IPS DF 6.9 (cell line): ENCODE measurements at regions not wholly inside any gene's neighbourhood (a gene's known extent, or its start where the extent isn't known, plus 50 kb on each side); places are given as distances from the start of the nearest gene placed in this dataset.

Experiments
- DNase-seq: peaks from one replicate; pipeline ENCODE4 v3.0.0-alpha.2; 2013; ENCODE audit warnings: low read depth, low spot score
- H3K27ac ChIP-seq: one replicate; pipeline ENCODE4 v1.5.1; 2013; ENCODE audit warnings: low read length, control low read depth
- H3K27me3 ChIP-seq: 2 replicates; pipeline ENCODE4 v1.6.1; 2013; ENCODE audit warnings: mild to moderate bottlenecking, low read length; ENCODE audit not compliant: control insufficient read depth, insufficient read depth
- H3K36me3 ChIP-seq: 2 replicates; pipeline ENCODE4 v1.6.1; 2013; ENCODE audit warnings: low read length; ENCODE audit not compliant: control insufficient read depth, insufficient read depth
- H3K4me1 ChIP-seq: 2 replicates; pipeline ENCODE4 v1.6.1; 2013; ENCODE audit warnings: low read length; ENCODE audit not compliant: control insufficient read depth, insufficient read depth
- H3K4me3 ChIP-seq: 2 replicates; pipeline ENCODE4 v1.5.1; 2013; ENCODE audit warnings: mild to moderate bottlenecking, low read length
- H3K9me3 ChIP-seq: 2 replicates; pipeline ENCODE4 v1.6.1; 2013; ENCODE audit warnings: low read length, inconsistent platforms; ENCODE audit not compliant: control insufficient read depth, insufficient read depth
- WGBS: extraction: QIAGEN DNeasy Blood & Tissue Kit; methylation state at CpG from one replicate; pipeline ENCODE4 v1.1.7; 2013; ENCODE audit warnings: mixed read lengths, missing lambda C conversion rate; ENCODE audit not compliant: insufficient read length, insufficient coverage; 5-methylcytosine and 5-hydroxymethylcytosine counted together

- Histone ChIP-seq H3K4me1 (no peaks in the 10 kb centered on the region), H3K4me3 (no peak overlapping the region), H3K36me3 (no peaks in the 10 kb centered on the region), H3K27me3 (no peaks in the 10 kb centered on the region), H3K27ac (no peak overlapping the region), H3K9me3 (no peaks in the 10 kb centered on the region)
- WGBS = no CpG with 5 or more reads among the region's 1 CpG
- DNase-seq = no peak
These were observed 433.3 kb downstream of the PRKD1 start for GRCh38 chr14:29494312-29494711.

- no peak for DNase-seq
- Histone ChIP-seq H3K9me3 (no peaks in the 10 kb centered on the region), H3K27ac (no peak overlapping the region), H3K36me3 (no peaks in the 10 kb centered on the region), H3K4me3 (no peak overlapping the region), H3K27me3 (no peaks in the 10 kb centered on the region), H3K4me1 (no peaks in the 10 kb centered on the region)
These were observed 423.7 kb downstream of the PRKD1 start for GRCh38 chr14:29503903-29504302.

GRCh38 chr14:29518335-29518734 is 409.3 kb downstream of the PRKD1 start:
- H3K9me3 ChIP-seq = no peaks in the 10 kb centered on the region
- no CpG with 5 or more reads among the region's 2 CpGs for WGBS
- H3K27me3 ChIP-seq = no peaks in the 10 kb centered on the region
- no peaks in the 10 kb centered on the region for H3K36me3 ChIP-seq
- no peaks in the 10 kb centered on the region for H3K4me1 ChIP-seq
- no peak overlapping the region for H3K4me3 ChIP-seq
- no peak for DNase-seq
- H3K27ac ChIP-seq = no peak overlapping the region

GRCh38 chr14:29521526-29522137 is 406.0 kb downstream of the PRKD1 start:
- no CpG with 5 or more reads among the region's 2 CpGs for WGBS
- Histone ChIP-seq H3K4me3 (no peak overlapping the region), H3K27ac (no peak overlapping the region), H3K9me3 (no peaks in the 10 kb centered on the region), H3K27me3 (no peaks in the 10 kb centered on the region), H3K36me3 (no peaks in the 10 kb centered on the region), H3K4me1 (no peaks in the 10 kb centered on the region)
- peak; percentile 20 for DNase-seq
